Fibroblast of skin of right biceps (primary cell): ENCODE measurements at regions not wholly inside any gene's neighbourhood (a gene's known extent, or its start where the extent isn't known, plus 50 kb on each side); places are given as distances from the start of the nearest gene placed in this dataset.
A peak's percentile ranks its signal among the peaks of the same experiment; 100 is the strongest.

ENCODE experiments used
- DNase-seq: peaks from one replicate; pipeline ENCODE4 v3.0.0-alpha.2; 2013

GRCh38 chr5:89008291-89008690 lies 125.3 kb upstream of the MEF2C start:
- DNase-seq, result no peak

GRCh38 chr5:89005990-89006389 lies 123.0 kb upstream of the MEF2C start:
- no peak for DNase-seq

DNA sequence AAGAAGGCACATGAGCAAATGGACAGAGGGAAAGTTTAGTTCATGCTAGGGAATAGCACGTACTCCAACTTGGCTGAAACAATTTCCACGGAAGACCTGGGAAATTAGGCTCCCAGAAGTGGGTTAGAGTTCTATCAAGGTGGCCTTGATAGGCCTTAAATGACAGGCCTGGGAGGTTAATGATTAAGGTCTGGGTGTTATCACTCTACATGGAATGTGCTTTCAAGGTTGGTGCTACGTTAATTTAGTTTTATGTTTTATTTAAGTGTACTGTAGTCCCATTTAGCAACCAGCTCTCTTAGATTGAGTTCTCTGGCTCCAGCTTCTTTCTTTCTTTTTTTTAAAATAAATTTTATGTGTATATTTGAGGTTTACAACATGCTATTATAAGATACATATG lies 121.4 kb upstream of the MEF2C start:
- no peak for DNase-seq

- no peak for DNase-seq
Measured at GRCh38 chr5:89003563-89004036, 120.6 kb upstream of the MEF2C start.

DNA sequence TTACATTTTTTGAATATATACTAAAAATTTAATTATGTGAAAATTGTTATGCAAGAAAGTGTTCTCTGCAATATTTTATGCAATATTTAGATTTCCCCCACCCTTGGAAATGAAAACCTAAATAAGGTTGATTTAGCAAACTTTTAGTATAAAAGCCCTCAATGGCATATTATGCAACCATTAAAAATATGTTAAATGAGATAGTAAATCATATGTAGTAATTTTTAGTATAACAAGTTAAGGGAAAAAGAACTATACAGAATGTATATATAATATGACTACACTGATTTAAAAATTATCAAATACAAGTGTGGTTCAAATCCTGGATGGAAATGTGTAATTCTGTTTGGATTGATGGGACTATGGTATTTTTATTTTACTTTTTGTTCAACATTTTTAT lies 116.9 kb upstream of the MEF2C start:
- no peak for DNase-seq

- no peak for DNase-seq
Measured at GRCh38 chr5:88997937-88998336, 115.0 kb upstream of the MEF2C start.

DNA sequence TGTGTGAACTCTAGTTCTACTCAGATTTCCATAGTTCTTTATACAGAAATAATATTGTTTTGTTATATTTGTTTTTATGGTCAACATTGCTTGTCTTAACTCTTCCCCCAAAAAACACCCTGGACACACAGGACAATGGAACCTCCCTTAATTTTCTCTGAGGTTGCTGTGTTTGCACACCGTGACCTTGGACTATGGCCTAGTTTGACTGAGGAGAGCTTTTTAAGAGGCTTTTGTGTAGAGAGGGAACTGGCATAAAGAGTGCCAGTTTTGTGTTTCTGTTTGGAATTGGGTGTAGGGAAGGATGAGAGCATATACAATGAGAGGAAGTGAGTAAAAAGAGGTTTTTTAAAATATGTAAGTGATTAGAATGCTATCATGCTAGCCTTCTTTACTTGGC lies 101.1 kb upstream of the MEF2C start:
- DNase-seq, result no peak

DNA sequence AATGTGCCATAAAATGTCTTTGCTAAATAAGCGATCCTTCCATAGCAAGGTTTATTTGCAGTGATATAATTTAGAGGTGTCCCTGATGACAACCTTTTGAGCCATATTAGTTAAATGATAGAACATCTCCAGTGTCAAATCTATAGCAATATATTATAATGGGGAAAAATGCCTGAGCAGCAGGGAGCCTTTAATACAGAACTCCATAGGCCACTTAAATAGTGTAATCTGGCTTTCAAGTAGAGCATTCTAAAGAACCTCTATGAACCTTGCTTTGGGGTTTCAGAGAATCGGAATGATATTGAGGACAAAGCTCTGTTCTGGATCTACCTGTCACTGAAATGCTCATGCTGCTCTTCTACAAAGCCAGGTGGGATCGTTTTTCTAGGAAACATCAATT lies 96.7 kb upstream of the MEF2C start:
- DNase-seq, result no peak

- peak; percentile 82 for DNase-seq
Measured at GRCh38 chr5:88979244-88979643, 96.3 kb upstream of the MEF2C start.

DNA sequence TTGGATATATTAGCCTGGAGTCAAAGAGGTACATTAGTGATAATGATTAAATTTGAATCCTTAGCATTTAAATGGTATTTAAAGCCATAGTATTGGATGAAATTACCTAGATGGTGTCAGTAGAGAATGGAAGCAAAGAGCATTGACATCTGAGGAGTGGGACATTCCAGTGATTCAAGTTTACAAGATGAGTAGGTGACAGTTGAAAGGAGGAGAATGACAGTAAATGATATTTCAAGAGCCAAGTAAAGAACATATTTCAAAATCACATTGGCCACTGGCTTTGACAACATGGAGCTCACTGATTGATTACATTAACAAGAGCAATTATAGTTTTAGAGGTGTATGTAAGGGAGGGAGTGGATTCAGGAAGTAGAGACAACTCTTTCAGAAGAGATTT lies 93.9 kb upstream of the MEF2C start:
- no peak for DNase-seq

GRCh38 chr5:88967633-88968585 lies 84.9 kb upstream of the MEF2C start:
- DNase-seq, result no peak

DNA sequence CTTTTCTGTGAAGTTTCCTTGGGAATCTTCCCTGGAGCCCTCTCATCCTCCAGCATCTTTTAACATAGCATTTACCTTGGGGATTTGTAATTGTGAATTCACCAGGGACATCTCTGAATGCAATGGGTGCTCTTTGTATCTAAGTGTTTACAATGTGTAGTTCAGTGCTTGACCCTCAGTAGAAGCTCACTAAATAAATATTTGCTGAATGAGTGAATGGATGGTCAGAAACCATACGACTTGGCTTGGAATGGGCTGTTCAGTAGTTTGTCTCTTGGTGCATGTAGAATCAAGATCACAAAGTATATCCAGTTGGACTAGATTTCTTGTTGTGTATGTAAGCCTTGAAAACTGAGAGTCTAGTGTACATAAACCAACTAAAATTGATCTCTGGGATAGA lies 81.8 kb upstream of the MEF2C start:
- no peak for DNase-seq

GRCh38 chr5:88957013-88957412 lies 74.0 kb upstream of the MEF2C start:
- DNase-seq, result no peak

- DNase-seq, result no peak
Measured at GRCh38 chr5:88956416-88956815, 73.4 kb upstream of the MEF2C start.

- DNase-seq, result no peak
Measured at GRCh38 chr5:88955403-88955802, 72.4 kb upstream of the MEF2C start.

DNA sequence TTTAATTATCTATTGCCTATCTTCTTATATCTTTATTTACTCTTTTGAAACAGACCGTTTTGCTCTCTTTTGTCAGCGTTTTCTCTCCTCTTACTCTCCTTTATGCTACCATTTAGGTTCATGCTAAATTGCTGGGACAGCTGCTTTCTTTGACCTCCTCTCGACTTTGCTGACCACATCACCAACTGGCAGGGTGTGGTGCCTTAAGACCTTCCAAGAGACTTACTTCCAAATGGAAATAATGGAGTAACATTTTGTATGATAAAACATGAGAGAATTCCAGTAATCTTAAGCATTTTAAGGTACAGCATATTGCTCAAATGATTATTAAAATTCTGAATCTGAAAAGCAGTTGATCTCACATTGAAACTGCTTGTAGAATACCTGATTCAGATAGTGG lies 71.5 kb upstream of the MEF2C start:
- no peak for DNase-seq

DNA sequence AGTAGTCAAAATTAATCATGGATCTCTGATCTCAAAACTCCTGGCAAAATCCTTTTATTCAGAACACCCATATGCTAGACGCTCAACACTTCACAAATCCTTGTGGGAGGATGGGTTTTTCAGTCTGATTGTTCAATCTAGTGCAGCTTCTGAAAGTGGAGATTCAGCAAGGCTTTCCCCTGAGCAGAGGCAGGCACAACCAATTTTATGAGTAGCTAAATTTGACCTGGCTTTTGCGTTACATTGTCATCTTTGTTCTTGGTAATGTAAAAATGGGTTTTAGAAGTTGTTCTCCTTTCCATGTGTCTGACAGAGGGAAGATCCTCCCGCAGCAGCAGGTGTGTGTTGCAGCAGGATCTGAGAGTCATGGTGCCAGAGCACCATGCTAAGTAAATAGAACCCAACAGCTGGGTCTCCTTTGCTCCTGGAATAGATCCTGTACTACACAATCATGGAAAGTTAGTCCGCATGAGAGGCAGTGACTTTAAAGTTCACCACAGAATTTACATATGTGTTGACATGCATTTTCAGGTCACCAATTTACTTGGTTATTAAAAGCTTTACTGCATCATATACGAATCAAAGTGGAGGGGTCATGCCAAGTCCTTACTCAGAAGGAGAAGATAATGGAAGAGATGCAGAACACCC lies 70.1 kb upstream of the MEF2C start:
- DNase-seq, result no peak

- peak; percentile 43 for DNase-seq
Measured at GRCh38 chr5:88952344-88952743, 69.4 kb upstream of the MEF2C start.

- DNase-seq, result no peak
Measured at GRCh38 chr5:88951457-88951856, 68.5 kb upstream of the MEF2C start.

DNA sequence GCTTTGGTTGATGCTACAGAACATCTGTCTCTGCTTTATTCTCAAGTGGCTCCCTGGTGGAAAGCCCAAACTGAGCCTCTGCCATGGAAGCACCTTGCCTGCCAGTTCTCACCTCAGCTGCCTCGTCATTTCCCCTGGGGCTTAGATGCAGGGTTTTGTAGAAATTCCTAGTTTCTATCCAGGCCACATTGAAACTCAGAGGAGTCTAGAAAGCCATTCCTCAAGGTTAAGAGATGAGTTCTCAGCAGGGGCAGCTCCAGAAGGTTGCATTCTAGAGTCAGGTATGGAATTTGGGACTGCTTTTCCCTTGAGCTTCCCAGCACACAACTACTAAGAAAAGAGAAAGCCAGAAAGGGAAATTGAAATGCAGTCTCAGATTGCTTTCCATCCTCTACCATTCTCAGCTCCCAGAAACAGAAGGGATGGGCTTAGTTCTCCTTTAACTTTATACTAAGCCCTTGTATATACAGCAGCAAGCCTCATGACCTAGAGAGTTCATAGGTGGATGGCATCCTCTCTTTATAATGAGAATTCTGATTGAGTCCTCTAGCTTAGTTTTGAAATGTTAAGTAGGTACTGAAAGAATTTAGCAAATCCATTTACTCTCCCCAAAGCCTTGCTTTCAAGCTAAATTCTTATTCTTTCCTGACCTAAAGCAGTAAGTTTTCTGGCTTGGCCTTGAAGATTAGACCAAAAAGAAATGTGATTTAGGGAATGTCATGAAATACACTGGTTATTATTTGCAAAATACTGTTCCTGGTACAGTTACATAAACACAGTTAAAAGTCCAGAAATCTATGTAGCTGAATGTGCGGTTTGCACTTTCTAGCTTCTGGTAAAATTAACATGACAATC lies 66.0 kb upstream of the MEF2C start:
- DNase-seq, result no peak

DNA sequence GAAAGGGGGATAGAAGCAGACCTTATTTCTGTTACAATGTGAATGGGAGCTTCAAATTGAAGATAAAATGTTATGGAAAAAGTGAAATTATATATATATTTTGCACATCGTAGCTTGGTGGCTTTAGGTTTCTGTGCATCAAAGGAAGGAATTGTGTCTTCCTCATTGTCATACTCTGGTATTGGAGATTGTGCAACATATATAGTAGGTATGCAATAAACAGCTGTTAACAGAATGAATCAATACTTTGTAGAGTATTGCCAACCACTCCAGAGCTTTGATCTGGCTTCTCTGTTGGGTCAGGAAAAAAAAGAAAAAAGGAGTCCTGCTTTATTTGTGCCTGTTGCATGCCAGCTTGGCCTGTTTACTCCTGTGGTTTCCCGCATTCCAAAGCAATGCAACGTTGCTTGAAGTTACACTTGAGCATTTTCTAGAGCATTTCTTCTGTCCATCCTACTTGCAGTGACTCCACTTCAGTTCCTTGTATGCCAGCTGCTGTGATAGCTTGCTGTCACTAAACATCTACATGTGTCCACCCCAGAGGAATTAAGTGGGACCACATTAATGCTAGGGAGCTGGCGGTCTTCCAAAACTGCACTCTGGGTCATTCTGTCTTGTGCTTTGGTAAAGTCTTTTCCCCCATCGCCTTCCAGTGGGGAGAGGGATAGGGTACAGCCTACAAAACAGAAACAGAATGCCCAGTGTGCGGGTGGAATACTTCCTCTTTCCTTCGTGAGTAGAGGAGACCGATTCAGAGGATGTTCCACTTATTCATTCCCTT lies 62.0 kb upstream of the MEF2C start:
- DNase-seq, result peak; percentile 48

DNA sequence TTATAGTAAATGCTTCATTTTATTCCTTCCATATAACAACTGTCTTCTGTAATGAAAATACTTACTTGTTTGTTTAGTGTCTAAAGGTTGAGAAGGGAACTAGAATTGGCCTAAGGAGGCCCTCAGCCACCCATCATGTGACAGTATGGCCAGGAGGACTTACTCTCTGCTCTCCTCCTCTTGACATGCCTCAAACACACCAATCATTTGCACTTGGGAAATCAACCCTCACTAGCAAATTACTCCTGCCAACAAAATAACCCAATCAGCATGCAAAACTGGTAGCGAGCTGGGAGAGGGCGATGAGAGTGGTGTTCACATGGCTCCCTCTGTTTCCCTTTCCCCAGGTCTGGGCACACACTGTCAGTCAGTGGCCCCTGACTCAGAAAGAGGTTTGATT lies 58.6 kb upstream of the MEF2C start:
- DNase-seq, result no peak

- no peak for DNase-seq
Measured at GRCh38 chr5:88940713-88941112, 57.7 kb upstream of the MEF2C start.
